ENCODE measurements at regions not wholly inside any gene's neighbourhood (a gene's known extent, or its start where the extent isn't known, plus 50 kb on each side); places are given as distances from the start of the nearest gene placed in this dataset.

- Histone ChIP-seq H3K4me1 (ENCODE audit: insufficient read depth, low read length) (peaks cover 24% of the 10 kb centered on the region), H3K27me3 (ENCODE audit: insufficient read depth, low read length) (no peaks in the 10 kb centered on the region), H2BK5ac (ENCODE audit: insufficient read length, low read length) (no peak overlapping the region), H3K79me2 (ENCODE audit: insufficient read depth, low read length) (0 out of 2 replicates have a peak, but pooled peaks cover 1% of the 10 kb centered on the region), H3K23ac (ENCODE audit: insufficient read length, low read depth, low read length) (no peak overlapping the region), H3K14ac (ENCODE audit: insufficient read depth, low read length) (no peak overlapping the region), H4K91ac (ENCODE audit: insufficient read length, low read depth, low read length) (no peak overlapping the region), H3K18ac (ENCODE audit: insufficient read length, low read depth, low read length) (no peak overlapping the region), H3K4ac (ENCODE audit: low read depth, low read length) (no peak overlapping the region), H2BK120ac (ENCODE audit: low read depth, low read length, poor library complexity, severe bottlenecking) (no peak overlapping the region), H2BK12ac (ENCODE audit: insufficient read length, low read depth, low read length) (peak overlapping the region; percentile 56), H3K9ac (ENCODE audit: extremely low read depth, insufficient read length, low read length) (no peak overlapping the region), H2AK5ac (ENCODE audit: insufficient read length, low read length) (no peak overlapping the region), H3K23me2 (ENCODE audit: insufficient read length, low read depth, low read length, poor library complexity, severe bottlenecking) (no peaks in the 10 kb centered on the region), H2AFZ (ENCODE audit: low read length) (no peak overlapping the region), H4K5ac (ENCODE audit: insufficient read length, low read depth, low read length) (no peak overlapping the region), H4K8ac (replicated peaks; ENCODE audit: insufficient read length, low read depth, low read length) (no peak overlapping the region), H3T11ph (ENCODE audit: low read length) (no peak overlapping the region), H3K56ac (ENCODE audit: insufficient read length, low read depth, low read length) (no peak overlapping the region), H2BK20ac (ENCODE audit: low read depth, low read length, poor library complexity, severe bottlenecking) (no peak overlapping the region), H3K79me1 (ENCODE audit: insufficient read depth, low read depth, low read length, poor library complexity, severe bottlenecking) (no peaks in the 10 kb centered on the region), H3K27ac (ENCODE audit: insufficient read length, low read depth, low read length) (peak overlapping the region; percentile 41), H3K9me3 (ENCODE audit: control insufficient read depth, low read depth, low read length) (no peaks in the 10 kb centered on the region), H3K4me2 (ENCODE audit: insufficient read depth, insufficient read length, low read length) (peak overlapping the region; percentile 30), H4K20me1 (ENCODE audit: control insufficient read depth, insufficient read depth, insufficient read length) (no peaks in the 10 kb centered on the region), H2BK15ac (ENCODE audit: low read depth, low read length) (no peak overlapping the region)
- WGBS (ENCODE audit: extremely low coverage, insufficient read length, low lambda C conversion rate): no CpG with 5 or more reads among the region's 6 CpGs
- H3K4me1 Mint-ChIP-seq: peaks cover 46 to 51% of the 10 kb centered on the region in 2 experiments
- DNase-seq: peak; percentile 45
- H3K36me3 Mint-ChIP-seq (ENCODE audit: insufficient read depth in 1 of 3, low read depth in 3 of 3): peaks cover 0 to 6% (median 0%) of the 10 kb centered on the region in 3 experiments; a peak in 2 of 7 replicates
- H3K9me3 Mint-ChIP-seq: no peaks in the 10 kb centered on the region; a peak in 1 of 5 replicates
- H3K27me3 Mint-ChIP-seq (ENCODE audit: low read depth): no peaks in the 10 kb centered on the region
- H3K27ac Mint-ChIP-seq: peak overlapping the region in 2 of 3 experiments; percentile 69 to 97; a peak in 5 of 7 replicates
- peak overlapping the region in 1 of 2 experiments; percentile 62; a peak in 2 of 5 replicates for H3K4me3 Mint-ChIP-seq
- TF ChIP-seq, protein P1, sequence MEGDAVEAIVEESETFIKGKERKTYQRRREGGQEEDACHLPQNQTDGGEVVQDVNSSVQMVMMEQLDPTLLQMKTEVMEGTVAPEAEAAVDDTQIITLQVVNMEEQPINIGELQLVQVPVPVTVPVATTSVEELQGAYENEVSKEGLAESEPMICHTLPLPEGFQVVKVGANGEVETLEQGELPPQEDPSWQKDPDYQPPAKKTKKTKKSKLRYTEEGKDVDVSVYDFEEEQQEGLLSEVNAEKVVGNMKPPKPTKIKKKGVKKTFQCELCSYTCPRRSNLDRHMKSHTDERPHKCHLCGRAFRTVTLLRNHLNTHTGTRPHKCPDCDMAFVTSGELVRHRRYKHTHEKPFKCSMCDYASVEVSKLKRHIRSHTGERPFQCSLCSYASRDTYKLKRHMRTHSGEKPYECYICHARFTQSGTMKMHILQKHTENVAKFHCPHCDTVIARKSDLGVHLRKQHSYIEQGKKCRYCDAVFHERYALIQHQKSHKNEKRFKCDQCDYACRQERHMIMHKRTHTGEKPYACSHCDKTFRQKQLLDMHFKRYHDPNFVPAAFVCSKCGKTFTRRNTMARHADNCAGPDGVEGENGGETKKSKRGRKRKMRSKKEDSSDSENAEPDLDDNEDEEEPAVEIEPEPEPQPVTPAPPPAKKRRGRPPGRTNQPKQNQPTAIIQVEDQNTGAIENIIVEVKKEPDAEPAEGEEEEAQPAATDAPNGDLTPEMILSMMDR (conservative IDR thresholded peaks at IDR 0.05): no peak
These were observed 168.1 kb downstream of the SNAPC1 start for GRCh38 chr14:61930101-61930857.

Measured in H9 (cell line).